ENCODE measurements at regions not wholly inside any gene's neighbourhood (a gene's known extent, or its start where the extent isn't known, plus 50 kb on each side); places are given as distances from the start of the nearest gene placed in this dataset.

GRCh38 chr4:23736466-23736865 lies 153.4 kb downstream of the PPARGC1A start:
- ChIA-PET POLR2A (no interaction called here), CTCF (ENCODE audit: low intra/inter-chr PET ratio) (no interaction called here)
- ATAC-seq (no peak), FAIRE-seq (no peak), DNase-seq (ENCODE audit: extremely low read depth in 1 of 4, low spot score in 3 of 4) (no peak)
- Histone ChIP-seq H4K20me1 (replicated peaks; ENCODE audit: control insufficient read depth, insufficient read depth, low read length) (no peaks in the 10 kb centered on the region; the same call in 1 of the 2 replicates), H3K9me3 (replicated peaks; ENCODE audit: control insufficient read depth, insufficient read depth, low read depth, low read length) (no peaks in the 10 kb centered on the region), H3K4me2 (ENCODE audit: insufficient read depth, low read length) (no peak overlapping the region), H3K27ac (ENCODE audit: extremely low read depth, low read depth, low read length) (no peak overlapping the region), H3K4me1 (replicated peaks in 1 of 2; ENCODE audit: control insufficient read depth in 2 of 2, insufficient read depth in 2 of 2, low read length in 2 of 2) (no peaks in the 10 kb centered on the region), H3K79me2 (ENCODE audit: control insufficient read depth, insufficient read depth, low read length) (no peaks in the 10 kb centered on the region), H3K4me3 (no peak overlapping the region), H3K27me3 (ENCODE audit: control insufficient read depth in 2 of 2, insufficient read depth in 2 of 2, low read length in 2 of 2) (no peaks in the 10 kb centered on the region), H3K9me1 (ENCODE audit: control insufficient read depth, insufficient read depth, low read length) (no peaks in the 10 kb centered on the region), H2AFZ (ENCODE audit: low read depth, low read length) (no peak overlapping the region), H3K36me3 (ENCODE audit: control insufficient read depth, insufficient read depth, low read length) (no peaks in the 10 kb centered on the region), H3K9ac (ENCODE audit: insufficient read depth in 1 of 2, low read depth in 2 of 2, low read length in 2 of 2) (no peak overlapping the region)
- intact Hi-C loops (cut with micrococcal nuclease) (no loop called here), in situ Hi-C loops (cut with MboI) (no loop called here)
- no peak for TF ChIP-seq MYC (IDR thresholded peaks at IDR 0.05; ENCODE audit: low read depth, low read length)
- TF ChIP-seq MYC (CRISPR knock-in tag; IDR thresholded peaks at IDR 0.05; ENCODE audit: borderline replicate concordance, low read depth): no peak
- no peak for TF ChIP-seq ZNF76 (CRISPR knock-in tag; IDR thresholded peaks at IDR 0.05; ENCODE audit: borderline replicate concordance)
- TF ChIP-seq MAX (CRISPR knock-in tag; IDR thresholded peaks at IDR 0.05): no peak
- no peak for TF ChIP-seq NR2F6 (CRISPR knock-in tag; IDR thresholded peaks at IDR 0.05)
- TF ChIP-seq NR2C2 (CRISPR knock-in tag; IDR thresholded peaks at IDR 0.05): no peak
- no peak for TF ChIP-seq NR2C2 (tag; IDR thresholded peaks at IDR 0.05)
- TF ChIP-seq TCF7L2 (IDR thresholded peaks at IDR 0.05; ENCODE audit: low read depth, low read length): no peak
- TF ChIP-seq ZNF217 (CRISPR knock-in tag; IDR thresholded peaks at IDR 0.05): no peak
- no peak for TF ChIP-seq CREB5 (CRISPR knock-in tag; IDR thresholded peaks at IDR 0.05)
- no peak for TF ChIP-seq MTA2 (IDR thresholded peaks at IDR 0.05; ENCODE audit: low read depth)
- TF ChIP-seq NFRKB (IDR thresholded peaks at IDR 0.05; ENCODE audit: low read depth): no peak
- TF ChIP-seq PHF20 (IDR thresholded peaks at IDR 0.05; ENCODE audit: partially characterized antibody): no peak
- TF ChIP-seq SLC30A9 (CRISPR knock-in tag; IDR thresholded peaks at IDR 0.05): no peak
- TF ChIP-seq ZC3H4 (CRISPR knock-in tag; IDR thresholded peaks at IDR 0.05; ENCODE audit: borderline replicate concordance): no peak
- no peak for TF ChIP-seq ZNF589 (CRISPR knock-in tag; IDR thresholded peaks at IDR 0.05; ENCODE audit: low read depth)
- TF ChIP-seq RBFOX2 (IDR thresholded peaks at IDR 0.05; ENCODE audit: low read depth, low read length): no peak
- no peak for TF ChIP-seq GABPB2 (CRISPR knock-in tag; conservative IDR thresholded peaks at IDR 0.05)
- no peak for TF ChIP-seq ZNF77 (CRISPR knock-in tag; IDR thresholded peaks at IDR 0.05)
- 0% methylated on average over 1 of the region's 1 CpG for WGBS (ENCODE audit: insufficient coverage, low coverage, missing lambda C conversion rate)
- BruUV-seq (replicated peaks): no TSS peak

Data from K562 (cell line).